ENCODE measurements at regions not wholly inside any gene's neighbourhood (a gene's known extent, or its start where the extent isn't known, plus 50 kb on each side); places are given as distances from the start of the nearest gene placed in this dataset.

GRCh38 chr9:21580636-21581378 is 98.7 kb upstream of the IFNE start:
- no peaks in the 10 kb centered on the region for H3K27me3 ChIP-seq (replicated peaks in 1 of 7)
- H3K4me3 ChIP-seq = no peak overlapping the region
- intact Hi-C loops (cut with DNase I; ENCODE audit: low total_unique reads) = no loop called here
- H3K9me3 ChIP-seq = no peaks in the 10 kb centered on the region
- no peak overlapping the region for H3K27ac ChIP-seq
- no peaks in the 10 kb centered on the region for H3K36me3 ChIP-seq
- WGBS, 5 donors = 81 to 84% (median 83%) methylated on average over 12 of the region's 12 CpGs
- TF ChIP-seq POLR2AphosphoS5 (IDR thresholded peaks at IDR 0.05) = no peak
- H3K4me1 ChIP-seq = peaks cover 0 to 30% (median 7%) of the 10 kb centered on the region in 6 donors
- DNase-seq = no peak

DNA sequence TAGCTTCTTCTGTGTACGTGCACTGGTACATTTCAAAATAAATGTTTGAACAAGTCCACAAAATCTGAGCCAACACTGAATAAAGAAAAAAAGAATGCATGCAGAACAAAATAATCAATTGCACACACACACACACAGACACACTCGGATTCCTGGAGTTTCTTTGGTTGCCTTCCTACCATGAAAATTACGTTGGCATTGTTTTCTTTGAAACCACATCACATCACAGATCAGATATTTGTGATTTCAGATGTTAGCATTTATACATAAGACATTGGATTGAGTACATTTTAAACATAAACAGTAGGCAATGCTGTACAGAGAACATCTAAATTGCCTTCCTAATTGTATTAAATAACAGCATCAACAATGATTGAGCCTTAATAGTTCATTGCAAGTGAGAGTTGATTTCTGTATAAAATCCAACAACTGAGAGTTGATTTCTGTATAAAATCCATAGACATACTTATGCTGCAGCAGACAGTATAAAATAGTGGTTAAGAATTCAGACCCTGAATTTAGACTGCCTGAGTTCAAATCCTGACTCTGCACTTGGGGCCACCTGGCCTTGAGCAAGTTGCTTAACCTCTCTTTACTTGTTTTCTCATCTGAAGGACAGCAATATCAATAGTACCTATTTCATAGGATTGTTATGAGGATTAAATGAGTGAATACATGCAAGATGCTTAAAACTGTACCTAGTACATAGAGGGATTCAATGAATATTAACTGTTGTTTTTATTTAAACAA is 101.7 kb upstream of the IFNE start:
- TF ChIP-seq, protein P1, sequence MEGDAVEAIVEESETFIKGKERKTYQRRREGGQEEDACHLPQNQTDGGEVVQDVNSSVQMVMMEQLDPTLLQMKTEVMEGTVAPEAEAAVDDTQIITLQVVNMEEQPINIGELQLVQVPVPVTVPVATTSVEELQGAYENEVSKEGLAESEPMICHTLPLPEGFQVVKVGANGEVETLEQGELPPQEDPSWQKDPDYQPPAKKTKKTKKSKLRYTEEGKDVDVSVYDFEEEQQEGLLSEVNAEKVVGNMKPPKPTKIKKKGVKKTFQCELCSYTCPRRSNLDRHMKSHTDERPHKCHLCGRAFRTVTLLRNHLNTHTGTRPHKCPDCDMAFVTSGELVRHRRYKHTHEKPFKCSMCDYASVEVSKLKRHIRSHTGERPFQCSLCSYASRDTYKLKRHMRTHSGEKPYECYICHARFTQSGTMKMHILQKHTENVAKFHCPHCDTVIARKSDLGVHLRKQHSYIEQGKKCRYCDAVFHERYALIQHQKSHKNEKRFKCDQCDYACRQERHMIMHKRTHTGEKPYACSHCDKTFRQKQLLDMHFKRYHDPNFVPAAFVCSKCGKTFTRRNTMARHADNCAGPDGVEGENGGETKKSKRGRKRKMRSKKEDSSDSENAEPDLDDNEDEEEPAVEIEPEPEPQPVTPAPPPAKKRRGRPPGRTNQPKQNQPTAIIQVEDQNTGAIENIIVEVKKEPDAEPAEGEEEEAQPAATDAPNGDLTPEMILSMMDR (IDR thresholded peaks at IDR 0.05 in 8 of 11, conservative IDR thresholded peaks at IDR 0.05 in 3 of 11) = no peak
- TF ChIP-seq POLR2A (IDR thresholded peaks at IDR 0.05) (no peak), POLR2AphosphoS5 (IDR thresholded peaks at IDR 0.05) (no peak)
- H3K4me3 ChIP-seq = no peak overlapping the region
- H3K27me3 ChIP-seq (replicated peaks in 1 of 7) = no peaks in the 10 kb centered on the region
- H3K9me3 ChIP-seq = no peaks in the 10 kb centered on the region
- intact Hi-C loops (cut with DNase I; ENCODE audit: low total_unique reads) = no loop called here
- no peak overlapping the region for H3K27ac ChIP-seq
- H3K4me1 ChIP-seq = peaks cover 0 to 10% (median 2%) of the 10 kb centered on the region in 6 donors
- DNase-seq = no peak
- WGBS, 5 donors = 72 to 86% (median 81%) methylated on average over 3 of the region's 3 CpGs
- H3K36me3 ChIP-seq = no peaks in the 10 kb centered on the region

- no peaks in the 10 kb centered on the region for H3K36me3 ChIP-seq
- intact Hi-C loops (cut with DNase I; ENCODE audit: low total_unique reads) = no loop called here
- H3K4me3 ChIP-seq = no peak overlapping the region
- H3K27me3 ChIP-seq (replicated peaks in 1 of 7) = no peaks in the 10 kb centered on the region
- TF ChIP-seq POLR2A (IDR thresholded peaks at IDR 0.05) = no peak
- TF ChIP-seq, protein P1 (IDR thresholded peaks at IDR 0.05 in 8 of 11, conservative IDR thresholded peaks at IDR 0.05 in 3 of 11) = no peak
- no peak for TF ChIP-seq POLR2AphosphoS5 (IDR thresholded peaks at IDR 0.05)
- H3K9me3 ChIP-seq = no peaks in the 10 kb centered on the region
- no peaks in the 10 kb centered on the region for H3K4me1 ChIP-seq
- DNase-seq = no peak
- no peak overlapping the region for H3K27ac ChIP-seq
- 70 to 92% (median 87%) methylated on average over 2 of the region's 2 CpGs for WGBS, 5 donors
Observed at GRCh38 chr9:21584890-21585289, 102.8 kb upstream of the IFNE start.

GRCh38 chr9:21585756-21586752 is 103.9 kb upstream of the IFNE start:
- Histone ChIP-seq H3K9me3 (no peaks in the 10 kb centered on the region), H3K4me1 (no peaks in the 10 kb centered on the region), H3K27me3 (replicated peaks in 1 of 7) (no peaks in the 10 kb centered on the region), H3K4me3 (no peak overlapping the region), H3K36me3 (no peaks in the 10 kb centered on the region), H3K27ac (no peak overlapping the region)
- TF ChIP-seq POLR2AphosphoS5 (IDR thresholded peaks at IDR 0.05) (no peak), POLR2A (IDR thresholded peaks at IDR 0.05) (no peak)
- TF ChIP-seq, protein P1 (IDR thresholded peaks at IDR 0.05 in 8 of 11, conservative IDR thresholded peaks at IDR 0.05 in 3 of 11) = no peak
- WGBS, 5 donors = 68 to 88% (median 86%) methylated on average over 6 of the region's 6 CpGs
- no peak for DNase-seq
- intact Hi-C loops (cut with DNase I; ENCODE audit: low total_unique reads) = no loop called here
